B cell (primary cell): ENCODE measurements at regions not wholly inside any gene's neighbourhood (a gene's known extent, or its start where the extent isn't known, plus 50 kb on each side); places are given as distances from the start of the nearest gene placed in this dataset.

Experiments
- ATAC-seq: fragments of 200-7000 bp; cut with Tn5 transposase; one replicate; pipeline ENCODE4 v1.10.0; 2021; ENCODE audit warnings: low read depth, mild to moderate bottlenecking, moderate number of reproducible peaks, moderate library complexity
- CTCF ChIA-PET: fragments of 350-600 bp; sonication (Branson Sonifier 250); formaldehyde crosslinking; loops from one replicate; lab custom pipeline; 2021; ENCODE audit warnings: antibody characterized with exemption, inconsistent platforms; lab: Charles Lee
- POLR2A ChIA-PET: fragments of 350-600 bp; sonication (Branson Sonifier 250); formaldehyde crosslinking; loops from one replicate; lab custom pipeline; 2021; ENCODE audit warnings: antibody characterized with exemption; lab: Charles Lee
- DNase-seq: peaks from one replicate; pipeline ENCODE4 v3.0.0; 2013
- H2AFZ ChIP-seq: 2 replicates; pipeline ENCODE4 v1.6.1; 2012; ENCODE audit warnings: mild to moderate bottlenecking, low read depth, low read length; ENCODE audit not compliant: insufficient read depth, poor library complexity, severe bottlenecking
- H3K27ac ChIP-seq, 2 donors: 1 replicate in 1 of 2; 2 replicates in 1 of 2; pipeline ENCODE4 v1.5.1; 2012 to 2013; ENCODE audit warnings: low read length in 2 of 2, mild to moderate bottlenecking in 2 of 2, moderate library complexity in 1 of 2
- H3K27me3 ChIP-seq, 4 experiments: fragments of 200-600 bp in 1 of 4; sonication (generic) in 1 of 4; replicated peaks in 1 of 4; 1 replicate in 2 of 4; 2 replicates in 2 of 4; pipeline versions ENCODE4 v1.6.1 to v1.7.0; 2013 to 2016; ENCODE audit warnings: low read length in 3 of 4, mild to moderate bottlenecking in 2 of 4, mixed read lengths in 1 of 4, moderate library complexity in 1 of 4; ENCODE audit not compliant: insufficient read depth in 4 of 4, control insufficient read depth in 3 of 4; ENCODE audit errors: control extremely low read depth in 1 of 4
- H3K36me3 ChIP-seq, 2 experiments: replicated peaks in 1 of 2; 1 replicate in 1 of 2; 2 replicates in 1 of 2; pipeline versions ENCODE4 v1.6.1 to v1.7.1; 2013; ENCODE audit warnings: low read length in 1 of 2; ENCODE audit not compliant: insufficient read depth in 2 of 2, control insufficient read depth in 1 of 2; ENCODE audit errors: control extremely low read depth in 1 of 2, extremely low read depth in 1 of 2
- H3K4me1 ChIP-seq, 2 donors: fragments of 200-600 bp in 1 of 2; sonication (generic) in 1 of 2; 1 replicate in 1 of 2; 2 replicates in 1 of 2; pipeline versions ENCODE4 v1.5.1 to v1.6.1; 2013 to 2017; ENCODE audit warnings: low read length in 2 of 2; ENCODE audit not compliant: control insufficient read depth in 2 of 2, insufficient read depth in 2 of 2
- H3K4me2 ChIP-seq: replicated peaks from 2 replicates; pipeline ENCODE3; 2012; ENCODE audit warnings: mild to moderate bottlenecking, low read depth, low read length; ENCODE audit not compliant: poor library complexity, severe bottlenecking
- H3K4me3 ChIP-seq, 5 experiments: fragments of 200-600 bp in 1 of 5; sonication (generic) in 1 of 5; 1 replicate in 3 of 5; 2 replicates in 2 of 5; pipeline versions ENCODE4 v1.5.1 to v1.7.0; 2011 to 2016; ENCODE audit warnings: low read length in 4 of 5, mild to moderate bottlenecking in 4 of 5, low read depth in 2 of 5, control low read depth in 1 of 5, moderate library complexity in 1 of 5; ENCODE audit not compliant: insufficient read depth in 1 of 5; ENCODE audit errors: control extremely low read depth in 1 of 5, extremely low read depth in 1 of 5
- H3K79me2 ChIP-seq: fragments of 200-600 bp; sonication (generic); one replicate; pipeline ENCODE4 v1.6.0; 2016; ENCODE audit warnings: low read length; ENCODE audit not compliant: control insufficient read depth, insufficient read depth
- H3K9ac ChIP-seq: fragments of 200-600 bp; sonication (generic); 2 replicates; pipeline ENCODE4 v1.6.1; 2017; ENCODE audit warnings: mild to moderate bottlenecking, low read length, moderate library complexity
- H3K9me3 ChIP-seq, 3 donors: one replicate each; pipeline versions ENCODE4 v1.6.1 to v1.7.1; 2013; ENCODE audit warnings: low read length in 2 of 3; ENCODE audit not compliant: control insufficient read depth in 2 of 3, insufficient read depth in 1 of 3; ENCODE audit errors: control extremely low read depth in 1 of 3
- H4K20me1 ChIP-seq: 2 replicates; pipeline ENCODE4 v1.6.0; 2012; ENCODE audit warnings: mild to moderate bottlenecking, low read length; ENCODE audit not compliant: insufficient read depth, control insufficient read depth, poor library complexity, severe bottlenecking
- H3K27ac Mint-ChIP-seq: one replicate; pipeline ENCODE4 v1.8.0; 2021; ENCODE audit warnings: mixed read lengths
- H3K27me3 Mint-ChIP-seq: one replicate; pipeline ENCODE4 v1.8.0; 2021; ENCODE audit warnings: mixed read lengths
- H3K4me1 Mint-ChIP-seq: one replicate; pipeline ENCODE4 v1.8.0; 2021; ENCODE audit warnings: mixed read lengths
- H3K4me3 Mint-ChIP-seq: one replicate; pipeline ENCODE4 v1.8.0; 2021; ENCODE audit warnings: mixed read lengths
- H3K9me3 Mint-ChIP-seq: one replicate; pipeline ENCODE4 v1.8.0; 2022; ENCODE audit warnings: mixed read lengths; ENCODE audit not compliant: insufficient read depth
- CTCF ChIP-seq: fragments of 200-600 bp; IDR thresholded peaks from one replicate; pipeline ENCODE4 v1.8.0; 2022; ENCODE audit warnings: antibody characterized with exemption, mild to moderate bottlenecking
- EZH2 ChIP-seq: IDR thresholded peaks from 2 replicates; pipeline ENCODE4 v1.6.1; 2012; ENCODE audit warnings: borderline replicate concordance, low read depth, mild to moderate bottlenecking, moderate library complexity, low read length; ENCODE audit not compliant: insufficient read depth, poor library complexity, severe bottlenecking
- WGBS: methylation state at CpG from one replicate; pipeline ENCODE4 v1.1.5; 2013; ENCODE audit warnings: missing lambda C conversion rate; ENCODE audit not compliant: insufficient coverage; 5-methylcytosine and 5-hydroxymethylcytosine counted together
- intact Hi-C: fragments of 100-400 bp; cut with micrococcal nuclease; formaldehyde crosslinking; loops from one replicate; pipeline ENCODE4 v1.10.0; 2022

GRCh38 chr1:79302380-79302930, 295.9 kb upstream of the ADGRL4 start:
- H3K4me3 ChIP-seq: no peak overlapping the region
- WGBS: 20% methylated on average over 2 of the region's 6 CpGs
- intact Hi-C loops: no loop called here
- DNase-seq: no peak
- CTCF ChIA-PET: no interaction called here
- H3K4me2 ChIP-seq: no peak overlapping the region
- H3K27me3 ChIP-seq: no peaks in the 10 kb centered on the region
- TF ChIP-seq CTCF (no peak), EZH2 (no peak)
- H2AFZ ChIP-seq: no peak overlapping the region
- ATAC-seq: no peak
- POLR2A ChIA-PET: no interaction called here
- H3K36me3 ChIP-seq: no peaks in the 10 kb centered on the region
- H3K27ac ChIP-seq: no peak overlapping the region
- H3K9me3 ChIP-seq: no peaks in the 10 kb centered on the region
- H3K4me1 ChIP-seq: no peaks in the 10 kb centered on the region
- no peak overlapping the region for H3K27ac Mint-ChIP-seq
- no peaks in the 10 kb centered on the region for H3K27me3 Mint-ChIP-seq
- no peaks in the 10 kb centered on the region for H3K79me2 ChIP-seq
- no peaks in the 10 kb centered on the region for H4K20me1 ChIP-seq
- no peak overlapping the region for H3K9ac ChIP-seq
- no peak overlapping the region for H3K4me3 Mint-ChIP-seq
- H3K4me1 Mint-ChIP-seq: no peaks in the 10 kb centered on the region
- peaks cover 2% of the 10 kb centered on the region for H3K9me3 Mint-ChIP-seq

GRCh38 chr1:79295967-79296366, 289.4 kb upstream of the ADGRL4 start:
- no peaks in the 10 kb centered on the region for H4K20me1 ChIP-seq
- Mint-ChIP-seq H3K27ac (no peak overlapping the region), H3K27me3 (no peaks in the 10 kb centered on the region), H3K4me3 (no peak overlapping the region), H3K4me1 (no peaks in the 10 kb centered on the region), H3K9me3 (no peaks in the 10 kb centered on the region)
- H3K27ac ChIP-seq: no peak overlapping the region
- TF ChIP-seq CTCF (no peak), EZH2 (no peak)
- intact Hi-C loops: no loop called here
- POLR2A ChIA-PET: no interaction called here
- no peaks in the 10 kb centered on the region for H3K27me3 ChIP-seq
- H3K4me2 ChIP-seq: no peak overlapping the region
- no peak overlapping the region for H2AFZ ChIP-seq
- ATAC-seq: no peak
- no peaks in the 10 kb centered on the region for H3K36me3 ChIP-seq
- WGBS: 100% methylated on average over 1 of the region's 3 CpGs
- H3K9me3 ChIP-seq: no peaks in the 10 kb centered on the region
- CTCF ChIA-PET: no interaction called here
- H3K4me3 ChIP-seq: no peak overlapping the region
- H3K4me1 ChIP-seq: no peaks in the 10 kb centered on the region
- no peak for DNase-seq
- no peaks in the 10 kb centered on the region for H3K79me2 ChIP-seq
- no peak overlapping the region for H3K9ac ChIP-seq
